ENCODE measurements at regions not wholly inside any gene's neighbourhood (a gene's known extent, or its start where the extent isn't known, plus 50 kb on each side); places are given as distances from the start of the nearest gene placed in this dataset.

GRCh38 chr10:106395041-106395749 lies 769.3 kb downstream of the SORCS1 start:
- H3K4me1 ChIP-seq, result no peaks in the 10 kb centered on the region
- WGBS, 3 donors, result 51 to 68% (median 56%) methylated on average over 3 of the region's 3 CpGs
- no peak overlapping the region for H3K4me3 ChIP-seq
- H3K27ac ChIP-seq, result no peak overlapping the region
- no peak for DNase-seq
- no peak for TF ChIP-seq CTCF (IDR thresholded peaks at IDR 0.05)
- H3K9me3 ChIP-seq, result no peaks in the 10 kb centered on the region
- intact Hi-C loops (cut with DNase I), result no loop called here
- no peaks in the 10 kb centered on the region for H3K27me3 ChIP-seq (ENCODE audit: insufficient read depth in 3 of 3, low read length in 2 of 3)
- H3K36me3 ChIP-seq (ENCODE audit: insufficient read depth in 1 of 2, low read depth in 1 of 2), result no peaks in the 10 kb centered on the region
- no peak for ATAC-seq

- Histone ChIP-seq H3K4me1 (no peaks in the 10 kb centered on the region), H3K36me3 (ENCODE audit: insufficient read depth in 1 of 2, low read depth in 1 of 2) (no peaks in the 10 kb centered on the region), H3K4me3 (no peak overlapping the region), H3K9me3 (no peaks in the 10 kb centered on the region), H3K27me3 (ENCODE audit: insufficient read depth in 3 of 3, low read length in 2 of 3) (no peaks in the 10 kb centered on the region), H3K27ac (no peak overlapping the region)
- 52 to 56% (median 55%) methylated on average over 4 of the region's 4 CpGs for WGBS, 3 donors
- DNase-seq, result no peak
- intact Hi-C loops (cut with DNase I), result no loop called here
- ATAC-seq, result no peak
- TF ChIP-seq CTCF (IDR thresholded peaks at IDR 0.05), result no peak
Observed at GRCh38 chr10:106392778-106393177, 771.7 kb downstream of the SORCS1 start.

GRCh38 chr10:106387063-106387462 lies 777.4 kb downstream of the SORCS1 start:
- intact Hi-C loops (cut with DNase I), result no loop called here

GRCh38 chr10:106384496-106384895 lies 780.0 kb downstream of the SORCS1 start:
- Histone ChIP-seq H3K4me3 (no peak overlapping the region), H3K27me3 (ENCODE audit: insufficient read depth in 3 of 3, low read length in 2 of 3) (no peaks in the 10 kb centered on the region), H3K36me3 (ENCODE audit: insufficient read depth in 1 of 2, low read depth in 1 of 2) (no peaks in the 10 kb centered on the region), H3K27ac (no peak overlapping the region), H3K4me1 (no peaks in the 10 kb centered on the region), H3K9me3 (no peaks in the 10 kb centered on the region)
- TF ChIP-seq CTCF (IDR thresholded peaks at IDR 0.05), result no peak
- intact Hi-C loops (cut with DNase I), result no loop called here
- DNase-seq, result no peak
- ATAC-seq, result no peak
- WGBS, 3 donors, result 15 to 28% (median 22%) methylated on average over 5 of the region's 5 CpGs

More at GRCh38 chr10:106387063-106387462, 777.4 kb downstream of the SORCS1 start:
- DNase-seq, result no peak
- no peaks in the 10 kb centered on the region for H3K4me1 ChIP-seq
- no peak overlapping the region for H3K27ac ChIP-seq
- no peaks in the 10 kb centered on the region for H3K36me3 ChIP-seq (ENCODE audit: insufficient read depth in 1 of 2, low read depth in 1 of 2)
- no peak overlapping the region for H3K4me3 ChIP-seq
- ATAC-seq, result no peak
- H3K9me3 ChIP-seq, result no peaks in the 10 kb centered on the region
- H3K27me3 ChIP-seq (ENCODE audit: insufficient read depth in 3 of 3, low read length in 2 of 3), result no peaks in the 10 kb centered on the region
- TF ChIP-seq CTCF (IDR thresholded peaks at IDR 0.05), result no peak

- H3K27ac ChIP-seq, result no peak overlapping the region
- H3K9me3 ChIP-seq, result no peaks in the 10 kb centered on the region
- intact Hi-C loops (cut with DNase I), result no loop called here
- 63 to 80% (median 77%) methylated on average over 3 of the region's 3 CpGs for WGBS, 3 donors
- no peaks in the 10 kb centered on the region for H3K36me3 ChIP-seq (ENCODE audit: insufficient read depth in 1 of 2, low read depth in 1 of 2)
- DNase-seq, result no peak
- no peak for TF ChIP-seq CTCF (IDR thresholded peaks at IDR 0.05)
- no peak for ATAC-seq
- H3K4me3 ChIP-seq, result no peak overlapping the region
- H3K27me3 ChIP-seq (ENCODE audit: insufficient read depth in 3 of 3, low read length in 2 of 3), result no peaks in the 10 kb centered on the region
- H3K4me1 ChIP-seq, result no peaks in the 10 kb centered on the region
Observed at GRCh38 chr10:106380706-106381105, 783.8 kb downstream of the SORCS1 start.

Data from psoas muscle (tissue), 7 donors.